ENCODE measurements at regions not wholly inside any gene's neighbourhood (a gene's known extent, or its start where the extent isn't known, plus 50 kb on each side); places are given as distances from the start of the nearest gene placed in this dataset.

- Mint-ChIP-seq H3K27ac (no peak overlapping the region), H3K4me1 (no peaks in the 10 kb centered on the region), H3K36me3 (peaks cover 5% of the 10 kb centered on the region), H3K9me3 (peaks cover 9 to 17% of the 10 kb centered on the region in 2 donors), H3K4me3 (no peak overlapping the region), H3K27me3 (ENCODE audit: low read depth in 2 of 2) (no peaks in the 10 kb centered on the region)
- ATAC-seq (no peak), DNase-seq (no peak)
- Histone ChIP-seq H3K4me3 (ENCODE audit: low read length) (no peak overlapping the region), H3K4me1 (ENCODE audit: control insufficient read depth, insufficient read depth, low read length) (no peaks in the 10 kb centered on the region), H3K27me3 (ENCODE audit: control insufficient read depth, insufficient read depth, low read length) (no peaks in the 10 kb centered on the region), H3K36me3 (ENCODE audit: control insufficient read depth, insufficient read depth, low read length) (no peaks in the 10 kb centered on the region), H3K27ac (ENCODE audit: low read length) (no peak overlapping the region), H3K9me3 (ENCODE audit: control insufficient read depth, insufficient read depth, low read length) (peaks cover 12% of the 10 kb centered on the region)
- TF ChIP-seq, protein P1, sequence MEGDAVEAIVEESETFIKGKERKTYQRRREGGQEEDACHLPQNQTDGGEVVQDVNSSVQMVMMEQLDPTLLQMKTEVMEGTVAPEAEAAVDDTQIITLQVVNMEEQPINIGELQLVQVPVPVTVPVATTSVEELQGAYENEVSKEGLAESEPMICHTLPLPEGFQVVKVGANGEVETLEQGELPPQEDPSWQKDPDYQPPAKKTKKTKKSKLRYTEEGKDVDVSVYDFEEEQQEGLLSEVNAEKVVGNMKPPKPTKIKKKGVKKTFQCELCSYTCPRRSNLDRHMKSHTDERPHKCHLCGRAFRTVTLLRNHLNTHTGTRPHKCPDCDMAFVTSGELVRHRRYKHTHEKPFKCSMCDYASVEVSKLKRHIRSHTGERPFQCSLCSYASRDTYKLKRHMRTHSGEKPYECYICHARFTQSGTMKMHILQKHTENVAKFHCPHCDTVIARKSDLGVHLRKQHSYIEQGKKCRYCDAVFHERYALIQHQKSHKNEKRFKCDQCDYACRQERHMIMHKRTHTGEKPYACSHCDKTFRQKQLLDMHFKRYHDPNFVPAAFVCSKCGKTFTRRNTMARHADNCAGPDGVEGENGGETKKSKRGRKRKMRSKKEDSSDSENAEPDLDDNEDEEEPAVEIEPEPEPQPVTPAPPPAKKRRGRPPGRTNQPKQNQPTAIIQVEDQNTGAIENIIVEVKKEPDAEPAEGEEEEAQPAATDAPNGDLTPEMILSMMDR (IDR thresholded peaks at IDR 0.05) = no peak
- WGBS (ENCODE audit: insufficient coverage) = 86% methylated on average over 1 of the region's 1 CpG
- intact Hi-C loops (cut with micrococcal nuclease) = no loop called here
Observed at GRCh38 chr13:90640976-90641375, 706.5 kb upstream of the MIR17HG start.

- Mint-ChIP-seq H3K4me1 (no peaks in the 10 kb centered on the region), H3K27ac (no peak overlapping the region)
- 87% methylated on average over 2 of the region's 2 CpGs for WGBS (ENCODE audit: insufficient coverage)
Observed at GRCh38 chr13:90641884-90642283, 705.6 kb upstream of the MIR17HG start.

DNA sequence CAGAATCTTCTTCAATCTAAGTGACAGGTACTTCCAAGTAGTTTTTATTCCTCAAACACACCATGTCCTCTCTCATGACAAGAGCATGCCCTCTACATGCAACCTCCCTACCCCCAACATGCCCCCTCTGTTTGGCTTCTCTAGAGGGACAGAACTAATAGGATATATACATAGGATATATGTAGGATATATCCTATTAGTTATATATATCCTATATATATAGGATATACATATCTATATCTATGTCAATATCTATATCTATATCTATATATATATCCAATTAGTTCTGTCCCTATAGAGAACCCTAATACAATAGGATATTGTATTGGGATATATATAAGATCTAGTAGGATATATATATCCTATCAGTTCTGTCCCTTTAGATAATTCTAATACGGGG lies 701.9 kb upstream of the MIR17HG start:
- Mint-ChIP-seq H3K9me3 (peaks cover 11 to 21% of the 10 kb centered on the region in 2 donors), H3K36me3 (peaks cover 5% of the 10 kb centered on the region), H3K27ac (no peak overlapping the region), H3K27me3 (ENCODE audit: low read depth in 2 of 2) (no peaks in the 10 kb centered on the region), H3K4me3 (no peak overlapping the region), H3K4me1 (no peaks in the 10 kb centered on the region)
- Histone ChIP-seq H3K36me3 (ENCODE audit: control insufficient read depth, insufficient read depth, low read length) (no peaks in the 10 kb centered on the region), H3K27me3 (ENCODE audit: control insufficient read depth, insufficient read depth, low read length) (no peaks in the 10 kb centered on the region), H3K27ac (ENCODE audit: low read length) (no peak overlapping the region), H3K4me1 (ENCODE audit: control insufficient read depth, insufficient read depth, low read length) (no peaks in the 10 kb centered on the region), H3K4me3 (ENCODE audit: low read length) (no peak overlapping the region), H3K9me3 (ENCODE audit: control insufficient read depth, insufficient read depth, low read length) (peaks cover 12% of the 10 kb centered on the region)
- ATAC-seq (no peak), DNase-seq (no peak)
- TF ChIP-seq, protein P1 (IDR thresholded peaks at IDR 0.05) = no peak
- intact Hi-C loops (cut with micrococcal nuclease) = no loop called here
- WGBS (ENCODE audit: insufficient coverage) = no CpG with 5 or more reads among the region's 1 CpG

More at GRCh38 chr13:90641884-90642283, 705.6 kb upstream of the MIR17HG start:
- intact Hi-C loops (cut with micrococcal nuclease) = no loop called here
- no peaks in the 10 kb centered on the region for H3K36me3 ChIP-seq (ENCODE audit: control insufficient read depth, insufficient read depth, low read length)
- no peak overlapping the region for H3K4me3 Mint-ChIP-seq
- no peak for ATAC-seq
- H3K4me1 ChIP-seq (ENCODE audit: control insufficient read depth, insufficient read depth, low read length) = no peaks in the 10 kb centered on the region
- H3K27me3 Mint-ChIP-seq (ENCODE audit: low read depth in 2 of 2) = no peaks in the 10 kb centered on the region
- H3K27me3 ChIP-seq (ENCODE audit: control insufficient read depth, insufficient read depth, low read length) = no peaks in the 10 kb centered on the region
- peaks cover 12% of the 10 kb centered on the region for H3K9me3 ChIP-seq (ENCODE audit: control insufficient read depth, insufficient read depth, low read length)
- TF ChIP-seq, protein P1 (IDR thresholded peaks at IDR 0.05) = no peak
- H3K36me3 Mint-ChIP-seq = peaks cover 5% of the 10 kb centered on the region
- H3K9me3 Mint-ChIP-seq = peaks cover 13 to 20% of the 10 kb centered on the region in 2 donors
- DNase-seq = no peak
- no peak overlapping the region for H3K27ac ChIP-seq (ENCODE audit: low read length)
- no peak overlapping the region for H3K4me3 ChIP-seq (ENCODE audit: low read length)

DNA sequence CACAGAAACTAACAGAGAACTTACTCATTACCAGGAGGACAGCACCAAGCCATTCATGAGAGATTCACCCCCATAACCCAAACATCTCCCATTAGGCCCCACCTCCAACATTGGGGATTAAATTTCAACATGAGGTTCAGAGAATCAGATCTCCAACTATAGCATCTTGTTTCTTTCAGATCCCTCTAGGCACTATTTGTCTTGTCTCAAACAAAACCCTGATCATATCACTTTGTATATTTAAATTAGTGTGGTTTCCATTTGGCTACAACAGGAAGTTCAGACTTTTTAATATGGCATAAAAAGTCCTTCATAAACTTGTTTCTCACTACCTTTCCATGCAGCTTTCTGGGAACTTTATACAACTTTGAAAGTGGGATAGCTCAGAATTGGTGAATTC lies 699.0 kb upstream of the MIR17HG start:
- H3K36me3 Mint-ChIP-seq = peaks cover 5% of the 10 kb centered on the region
- Histone ChIP-seq H3K4me3 (ENCODE audit: low read length) (no peak overlapping the region), H3K36me3 (ENCODE audit: control insufficient read depth, insufficient read depth, low read length) (no peaks in the 10 kb centered on the region), H3K9me3 (ENCODE audit: control insufficient read depth, insufficient read depth, low read length) (peaks cover 14% of the 10 kb centered on the region), H3K4me1 (ENCODE audit: control insufficient read depth, insufficient read depth, low read length) (no peaks in the 10 kb centered on the region), H3K27me3 (ENCODE audit: control insufficient read depth, insufficient read depth, low read length) (no peaks in the 10 kb centered on the region), H3K27ac (ENCODE audit: low read length) (no peak overlapping the region)
- H3K27ac Mint-ChIP-seq = no peak overlapping the region
- H3K9me3 Mint-ChIP-seq = peaks cover 19 to 32% of the 10 kb centered on the region in 2 donors
- no peaks in the 10 kb centered on the region for H3K4me1 Mint-ChIP-seq
- intact Hi-C loops (cut with micrococcal nuclease) = no loop called here
- no peak for ATAC-seq
- no peaks in the 10 kb centered on the region for H3K27me3 Mint-ChIP-seq (ENCODE audit: low read depth in 2 of 2)
- DNase-seq = no peak
- TF ChIP-seq, protein P1 (IDR thresholded peaks at IDR 0.05) = no peak
- H3K4me3 Mint-ChIP-seq = no peak overlapping the region
